ENCODE measurements at regions not wholly inside any gene's neighbourhood (a gene's known extent, or its start where the extent isn't known, plus 50 kb on each side); places are given as distances from the start of the nearest gene placed in this dataset.
"Not testable (repeated sequence)": the region's sequence is repeated elsewhere in the genome, so short reads cannot be mapped to it uniquely, and the experiment has no call there.

GRCh38 chr15:38128921-38129320 lies 123.7 kb upstream of the SPRED1 start:
- no peak for FAIRE-seq

GRCh38 chr15:38129531-38130204 lies 123.0 kb upstream of the SPRED1 start:
- FAIRE-seq: no peak

- FAIRE-seq: no peak
Measured at GRCh38 chr15:38130205-38130567, 122.5 kb upstream of the SPRED1 start.

- FAIRE-seq: no peak
Measured at GRCh38 chr15:38130740-38131498, 121.7 kb upstream of the SPRED1 start.

GRCh38 chr15:38134252-38134651 lies 118.4 kb upstream of the SPRED1 start:
- no peak for FAIRE-seq

- FAIRE-seq: not testable (repeated sequence)
Measured at GRCh38 chr15:38142195-38142594, 110.4 kb upstream of the SPRED1 start.

DNA sequence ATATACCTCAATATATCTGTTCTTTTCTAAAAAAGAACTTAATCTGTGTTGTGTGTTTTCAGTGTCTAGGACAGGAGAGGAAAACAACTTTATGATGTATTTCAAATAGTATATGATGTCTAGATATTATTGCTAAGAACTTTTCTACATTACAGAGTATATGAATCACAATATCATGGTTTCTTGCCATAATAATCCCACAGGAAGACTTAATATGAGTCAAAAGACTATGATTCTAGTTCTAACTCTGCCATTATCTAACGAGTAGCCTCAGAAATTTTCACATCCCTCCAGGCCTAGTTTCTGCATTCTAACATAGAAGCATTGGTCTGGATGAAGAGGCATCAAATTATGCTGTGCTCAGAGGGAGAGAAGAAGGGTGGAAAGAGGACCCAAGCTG lies 107.7 kb upstream of the SPRED1 start:
- FAIRE-seq: no peak

GRCh38 chr15:38145651-38146111 lies 107.0 kb upstream of the SPRED1 start:
- no peak for FAIRE-seq

DNA sequence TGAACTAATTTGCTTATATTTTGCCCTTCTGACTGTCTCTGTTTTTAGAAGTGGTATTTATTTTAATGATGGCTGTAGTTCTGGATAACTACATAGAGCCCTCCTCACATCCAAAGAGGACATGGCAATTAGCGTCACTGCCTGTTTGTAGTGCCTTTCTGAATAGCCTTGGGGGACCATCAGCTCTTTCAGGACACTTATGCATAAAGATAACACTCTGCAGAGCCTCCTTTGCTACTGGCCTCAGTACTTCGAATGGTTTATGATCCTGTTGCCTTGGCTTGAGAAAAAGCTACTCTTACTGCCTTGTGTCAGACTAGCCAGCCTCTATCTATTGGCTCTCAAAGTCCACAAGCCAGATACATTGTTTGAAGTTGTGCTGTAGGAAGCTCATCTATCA lies 105.4 kb upstream of the SPRED1 start:
- no peak for FAIRE-seq

- FAIRE-seq: no peak
Measured at GRCh38 chr15:38148471-38148870, 104.2 kb upstream of the SPRED1 start.

DNA sequence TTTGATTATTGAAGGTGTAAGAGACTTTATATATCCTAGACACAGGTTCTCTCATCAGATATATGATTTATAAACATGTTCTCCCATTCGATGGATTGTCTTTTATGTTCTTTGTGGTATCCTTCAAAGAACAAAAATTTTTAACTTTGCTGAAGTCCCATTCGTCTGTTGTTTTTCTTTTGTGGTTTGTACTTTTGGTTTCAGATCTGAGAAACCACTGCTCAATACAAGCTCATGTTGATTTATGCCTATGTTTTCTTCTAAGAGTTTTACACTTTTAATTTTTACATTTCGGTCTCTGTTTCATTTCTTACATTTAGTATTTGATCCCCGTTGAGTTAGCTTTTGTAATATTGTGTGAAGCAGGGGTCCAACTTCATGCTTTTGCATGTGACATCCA lies 103.3 kb upstream of the SPRED1 start:
- FAIRE-seq: no peak

- FAIRE-seq: no peak
Measured at GRCh38 chr15:38150148-38150547, 102.5 kb upstream of the SPRED1 start.

DNA sequence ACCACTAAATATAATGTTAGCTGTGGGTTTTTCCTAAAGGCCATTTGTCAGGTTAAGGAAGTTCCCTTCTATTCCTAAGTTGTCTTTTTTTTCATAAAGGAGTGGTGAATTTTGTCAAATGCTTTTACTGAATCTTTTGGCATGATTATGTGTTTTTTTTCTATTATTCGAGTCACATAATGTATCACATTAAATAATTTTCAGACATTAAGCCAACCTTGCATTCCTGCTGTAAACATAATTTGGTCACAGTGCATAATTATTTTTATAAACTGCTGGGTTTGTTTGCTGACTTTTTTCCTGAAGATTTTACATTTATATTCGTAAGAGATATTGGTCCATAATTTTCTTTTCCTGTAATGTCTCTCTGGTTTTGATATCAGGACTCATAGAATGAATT lies 101.8 kb upstream of the SPRED1 start:
- FAIRE-seq: no peak

GRCh38 chr15:38153781-38154180 lies 98.9 kb upstream of the SPRED1 start:
- no peak for FAIRE-seq

DNA sequence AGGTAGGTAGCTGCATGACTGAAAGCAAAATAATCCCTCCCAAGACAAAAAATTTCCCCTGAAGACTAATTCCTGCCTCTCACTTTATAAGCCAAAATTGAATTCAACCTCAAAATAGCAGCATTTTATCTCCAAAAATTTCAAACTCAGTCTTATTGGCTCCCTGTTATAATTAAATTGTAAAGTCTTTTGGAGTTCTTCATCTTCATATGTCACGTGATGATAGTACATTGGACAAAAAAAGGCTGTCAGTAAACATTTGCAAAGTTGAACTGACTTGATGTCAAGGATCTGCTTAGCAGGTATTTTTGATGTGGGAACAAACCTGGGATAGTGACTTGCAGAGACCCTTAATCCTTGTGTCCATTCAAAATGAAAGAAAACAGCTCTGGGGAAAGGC lies 98.4 kb upstream of the SPRED1 start:
- no peak for FAIRE-seq

DNA sequence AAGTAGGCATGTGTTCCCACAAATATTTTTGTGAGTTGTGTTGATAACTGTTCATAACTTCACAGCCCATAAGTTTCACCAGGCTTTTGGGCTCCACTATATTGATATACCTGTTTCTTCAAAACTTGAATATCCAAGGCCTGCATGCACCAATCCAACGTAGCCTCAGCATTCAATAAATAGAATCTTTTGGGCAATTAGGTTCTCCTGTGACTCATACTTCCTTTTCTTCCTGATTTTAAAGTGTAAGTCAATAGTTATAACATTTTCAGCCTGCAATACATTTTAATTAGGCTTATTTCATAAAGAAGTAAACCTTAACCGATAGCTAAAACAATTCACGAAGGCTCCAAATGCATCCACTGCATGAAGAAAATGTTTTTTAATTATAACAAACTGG lies 97.8 kb upstream of the SPRED1 start:
- FAIRE-seq: no peak

DNA sequence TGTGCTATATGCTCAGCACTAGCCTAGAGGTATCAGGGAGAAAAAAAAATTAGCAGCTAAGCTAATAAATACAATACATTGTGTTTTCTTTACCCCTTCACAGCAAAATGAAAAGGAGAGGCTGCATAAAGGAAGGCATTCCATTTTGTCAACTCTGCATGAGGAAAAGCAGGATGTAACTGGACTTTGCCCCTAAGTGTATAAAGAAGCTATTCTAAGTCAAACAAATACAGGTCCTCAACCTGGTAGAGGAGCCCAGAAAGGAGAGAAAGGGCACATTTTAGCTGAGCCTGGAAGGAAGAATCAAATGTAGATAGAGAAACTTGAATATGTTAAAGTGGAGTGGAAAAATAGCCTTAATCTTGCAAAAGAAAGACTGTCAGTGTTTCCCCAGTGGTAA lies 89.0 kb upstream of the SPRED1 start:
- no peak for FAIRE-seq

DNA sequence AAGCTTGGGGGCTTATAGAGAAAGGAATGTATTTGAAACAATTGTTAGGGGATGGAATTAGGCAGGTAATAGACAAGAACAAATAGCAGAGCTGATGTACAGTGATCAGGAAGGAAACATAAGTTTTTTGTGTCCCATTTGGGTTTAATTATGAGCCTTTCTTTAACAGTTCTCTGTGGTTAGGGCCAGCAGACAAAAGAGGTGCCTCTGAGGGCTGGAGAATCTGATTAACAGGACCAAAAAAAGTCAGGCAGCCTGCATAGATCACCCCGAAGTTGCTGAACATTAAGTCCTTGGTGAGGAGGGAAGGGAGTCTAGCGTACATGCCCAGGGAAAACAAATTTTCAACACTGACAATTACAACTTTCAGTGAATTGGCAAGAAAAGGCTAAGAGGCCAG lies 88.6 kb upstream of the SPRED1 start:
- no peak for FAIRE-seq

- no peak for FAIRE-seq
Measured at GRCh38 chr15:38164507-38164906, 88.1 kb upstream of the SPRED1 start.

DNA sequence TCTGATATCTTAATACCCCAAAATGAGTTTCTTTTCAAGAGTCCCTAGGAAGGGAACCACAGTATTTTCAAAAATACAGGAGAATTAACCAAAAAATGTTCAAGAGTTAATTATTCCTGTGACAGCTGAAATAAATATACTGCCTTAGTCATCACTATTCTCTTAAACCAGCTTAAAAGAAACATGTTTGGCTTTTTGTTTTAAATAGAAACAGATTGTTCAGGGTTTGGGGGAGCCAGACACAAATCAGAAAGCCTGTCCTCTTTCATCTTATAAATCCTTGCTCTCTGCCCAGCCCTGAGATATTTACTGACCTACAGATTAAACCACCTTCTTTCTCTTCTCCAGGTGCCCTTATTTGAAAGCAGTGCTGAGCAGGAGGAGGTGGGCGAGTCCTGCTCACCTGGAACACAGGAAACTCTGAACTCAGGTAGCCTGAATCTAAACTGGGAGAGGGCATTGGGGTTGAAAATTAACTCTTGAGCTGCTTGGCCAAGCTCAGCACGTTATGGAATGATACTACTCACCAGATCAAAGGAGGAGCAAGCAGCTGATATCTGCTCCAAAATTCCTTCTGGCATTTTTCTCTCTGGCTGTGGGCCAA lies 84.1 kb upstream of the SPRED1 start:
- no peak for FAIRE-seq

DNA sequence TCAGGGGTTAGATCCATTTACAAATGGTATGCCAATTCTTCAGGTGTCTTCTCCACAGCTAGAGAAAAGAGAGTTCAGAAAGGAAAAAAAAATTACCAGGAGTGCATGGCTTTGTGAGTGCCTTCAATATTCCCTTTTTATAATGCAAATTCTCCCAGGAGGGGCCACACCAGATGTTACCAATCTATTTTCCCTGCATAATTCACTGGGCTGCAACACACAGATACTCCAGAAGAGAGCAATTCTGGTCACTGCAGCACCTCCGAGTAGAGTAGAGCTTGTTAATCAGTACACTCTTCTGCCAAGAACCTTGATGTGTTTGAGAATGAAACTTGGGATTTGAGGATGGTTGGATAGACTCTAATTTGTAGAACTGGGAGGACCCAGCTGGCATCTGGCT lies 80.7 kb upstream of the SPRED1 start:
- no peak for FAIRE-seq

GRCh38 chr15:38174691-38175090 lies 77.9 kb upstream of the SPRED1 start:
- no peak for FAIRE-seq

DNA sequence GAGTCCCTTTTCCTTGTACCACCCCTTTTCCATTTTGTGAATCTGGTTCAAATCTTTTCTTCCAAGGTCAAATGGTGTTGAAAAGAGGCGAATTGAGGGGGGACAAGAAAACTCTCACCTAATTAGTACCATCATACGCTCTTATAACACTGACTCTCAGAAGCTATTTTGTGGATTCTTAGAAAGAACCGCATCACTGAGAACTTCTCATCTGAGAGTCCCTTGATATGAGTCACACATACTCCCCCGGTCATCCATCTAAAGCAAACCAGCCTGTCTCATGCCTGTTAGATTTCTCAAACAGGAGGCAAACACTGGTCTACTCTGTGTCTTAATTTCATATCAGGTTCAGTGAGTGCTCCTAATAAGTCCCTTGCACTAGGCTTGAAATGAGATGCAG lies 76.5 kb upstream of the SPRED1 start:
- FAIRE-seq: no peak

DNA sequence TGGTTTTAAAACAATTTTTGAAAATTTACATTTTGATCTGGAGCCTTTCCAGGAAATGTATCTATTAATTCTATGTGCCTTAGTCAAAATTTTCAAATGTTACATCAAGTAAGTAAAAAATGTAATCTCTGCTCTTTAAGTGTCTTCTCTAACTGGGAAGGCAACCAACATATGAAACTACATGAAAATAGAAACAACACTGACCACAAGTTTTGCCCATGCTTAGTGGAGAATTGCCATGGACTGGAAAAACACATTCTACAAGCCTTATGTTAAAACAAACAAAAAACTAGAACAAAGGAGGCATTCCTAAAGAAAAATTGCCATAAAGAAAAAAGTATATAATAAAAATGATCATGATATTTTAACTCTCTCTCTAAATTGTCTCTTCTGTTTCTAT lies 75.9 kb upstream of the SPRED1 start:
- no peak for FAIRE-seq

All from islet of Langerhans (tissue), 1 donor.